ENCODE measurements at regions not wholly inside any gene's neighbourhood (a gene's known extent, or its start where the extent isn't known, plus 50 kb on each side); places are given as distances from the start of the nearest gene placed in this dataset.
A peak's percentile ranks its signal among the peaks of the same experiment; 100 is the strongest.

- no peak for DNase-seq (ENCODE audit: low read depth)
These were observed 98.8 kb upstream of the CACNA1A start for GRCh38 chr19:13604902-13605586.

DNA sequence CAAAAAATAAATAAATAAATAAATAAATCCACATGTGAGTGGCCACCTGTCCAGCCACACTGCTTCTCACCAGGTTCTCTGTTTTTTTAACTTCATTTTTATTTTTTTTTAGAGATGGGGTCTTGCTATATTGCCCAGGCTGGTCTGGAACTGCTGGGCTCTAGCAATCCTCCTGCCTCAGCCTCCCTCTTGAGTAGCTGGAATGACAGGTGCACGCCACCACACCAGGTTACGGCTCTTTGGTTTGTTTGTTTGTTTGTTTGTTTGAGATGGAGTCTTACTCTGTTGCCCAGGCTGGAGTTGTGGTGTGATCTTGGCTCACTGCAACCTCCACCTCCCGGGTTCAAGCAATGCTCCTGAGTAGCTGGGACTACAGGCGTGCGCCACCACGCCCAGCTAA is 94.5 kb upstream of the CACNA1A start:
- DNase-seq (ENCODE audit: low read depth): no peak

- DNase-seq (ENCODE audit: low read depth): no peak
These were observed 93.8 kb upstream of the CACNA1A start for GRCh38 chr19:13600091-13600490.

- no peak for DNase-seq (ENCODE audit: low read depth)
These were observed 93.4 kb upstream of the CACNA1A start for GRCh38 chr19:13599681-13600080.

- no peak for DNase-seq (ENCODE audit: low read depth)
These were observed 91.8 kb upstream of the CACNA1A start for GRCh38 chr19:13598098-13598497.

DNA sequence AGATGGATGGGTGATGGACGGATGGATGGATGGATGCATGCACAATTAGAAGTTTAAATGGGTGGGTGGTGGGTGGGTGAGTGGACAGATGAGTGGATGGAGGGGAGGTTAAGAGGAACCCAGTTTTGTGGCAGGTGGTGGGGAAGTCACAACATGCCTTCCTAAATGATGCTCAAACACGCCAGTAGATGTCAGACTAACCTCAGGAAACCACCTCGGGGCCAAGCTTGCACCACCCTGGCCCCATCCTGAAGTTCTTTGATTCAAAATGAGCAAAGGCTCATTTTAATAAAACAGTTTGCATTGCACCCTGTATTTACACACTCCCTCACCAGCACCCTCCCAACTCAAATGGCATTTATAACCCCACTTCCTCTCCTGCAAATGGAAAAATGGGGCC is 91.4 kb upstream of the CACNA1A start:
- no peak for DNase-seq (ENCODE audit: low read depth)

DNA sequence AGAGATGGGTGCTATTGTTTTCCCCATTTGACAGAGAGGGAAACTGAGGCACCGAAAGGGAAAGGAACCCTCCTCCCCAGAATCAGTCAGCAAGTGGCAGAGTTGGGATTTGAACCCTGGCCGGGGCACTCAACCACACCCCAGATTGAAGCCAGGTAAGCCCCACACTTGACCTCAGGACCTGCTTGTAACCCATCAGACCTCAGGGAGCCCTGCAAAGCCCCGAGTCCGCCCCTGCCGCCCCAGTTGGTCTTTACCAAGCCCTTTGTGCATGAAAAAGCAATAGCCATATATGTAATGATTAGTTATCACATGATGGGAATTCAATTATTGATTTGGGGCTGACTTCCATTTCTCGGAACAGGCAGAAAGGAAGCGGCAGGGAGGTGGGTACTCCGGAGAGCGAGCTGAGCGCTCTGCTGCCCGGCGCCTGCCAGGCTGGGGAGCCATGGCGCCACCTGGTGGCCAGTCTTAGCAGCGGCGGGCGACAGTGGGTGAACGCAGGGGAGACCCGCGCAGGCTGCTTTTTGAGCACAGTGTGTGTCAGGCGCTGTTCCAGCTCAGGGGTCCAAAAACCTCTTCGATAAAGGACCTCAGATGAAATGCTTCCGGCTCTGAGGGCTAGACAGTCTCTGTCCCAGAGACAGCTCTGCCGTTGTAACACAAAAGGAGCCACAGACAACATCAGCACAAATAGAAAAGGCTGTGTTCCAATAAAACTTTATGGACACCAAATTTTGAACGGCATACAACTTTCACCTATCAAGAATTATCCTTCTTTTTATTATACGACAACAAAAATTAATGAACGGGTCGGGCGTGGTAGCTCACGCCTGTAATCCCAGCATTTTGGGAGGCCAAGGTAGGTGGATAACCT is 82.9 kb upstream of the CACNA1A start:
- DNase-seq (ENCODE audit: low read depth): peak; percentile 67

DNA sequence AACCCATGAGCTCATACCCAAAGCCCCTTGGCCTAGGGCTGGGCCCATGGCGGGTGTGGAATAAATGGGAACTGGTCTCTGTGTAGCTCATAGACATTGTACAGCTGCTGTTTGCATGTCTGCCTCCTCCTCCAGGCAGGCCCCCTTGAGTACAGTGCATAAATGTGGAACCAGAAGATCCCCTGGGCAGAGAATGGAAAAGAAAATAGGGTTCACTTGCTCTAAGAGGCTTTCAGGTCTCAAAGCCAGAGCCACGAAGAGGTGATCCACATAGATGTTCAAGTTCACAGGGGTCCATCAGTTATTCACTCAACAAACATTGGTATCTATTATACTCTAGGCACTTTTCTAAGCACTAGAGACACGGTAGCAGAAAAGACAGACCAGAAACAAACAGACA is 79.2 kb upstream of the CACNA1A start:
- no peak for DNase-seq (ENCODE audit: low read depth)

DNA sequence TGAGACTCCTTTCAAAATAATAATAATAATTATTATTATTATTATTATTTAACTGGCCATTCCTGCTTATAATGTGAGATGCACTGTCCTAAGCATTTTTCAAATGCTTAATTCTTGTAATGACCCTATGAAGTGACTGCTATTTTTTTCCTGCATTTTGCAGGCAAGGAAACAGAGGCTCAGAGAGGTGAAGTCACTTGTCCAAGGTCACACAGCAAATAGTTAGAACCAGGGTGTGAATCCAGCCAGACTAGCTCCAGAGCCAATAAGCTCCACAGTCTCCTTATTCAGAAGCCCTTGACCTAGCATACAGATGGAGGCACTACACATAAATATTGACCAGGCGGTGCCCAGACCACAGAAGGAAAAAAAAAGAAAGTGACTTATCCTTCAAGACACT is 77.5 kb upstream of the CACNA1A start:
- no peak for DNase-seq (ENCODE audit: low read depth)

DNA sequence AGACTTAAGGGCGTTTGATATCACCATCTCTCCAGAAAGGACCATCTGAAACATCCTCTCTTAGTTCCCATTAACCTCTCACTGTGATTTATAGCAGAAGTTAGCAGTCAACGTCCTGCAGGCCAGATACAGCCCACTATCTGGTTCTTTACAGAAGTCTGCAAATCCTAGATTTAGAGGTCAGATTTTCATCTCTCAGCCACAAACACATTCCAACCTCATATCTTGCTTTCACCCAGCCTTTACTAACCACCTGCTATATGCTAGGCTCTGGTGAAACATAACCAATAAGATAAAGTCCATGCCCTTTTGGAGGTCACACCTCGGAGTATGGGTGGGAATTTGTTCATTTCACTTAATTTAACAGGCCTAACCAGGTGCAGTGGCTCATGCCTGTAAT is 76.8 kb upstream of the CACNA1A start:
- no peak for DNase-seq (ENCODE audit: low read depth)

DNA sequence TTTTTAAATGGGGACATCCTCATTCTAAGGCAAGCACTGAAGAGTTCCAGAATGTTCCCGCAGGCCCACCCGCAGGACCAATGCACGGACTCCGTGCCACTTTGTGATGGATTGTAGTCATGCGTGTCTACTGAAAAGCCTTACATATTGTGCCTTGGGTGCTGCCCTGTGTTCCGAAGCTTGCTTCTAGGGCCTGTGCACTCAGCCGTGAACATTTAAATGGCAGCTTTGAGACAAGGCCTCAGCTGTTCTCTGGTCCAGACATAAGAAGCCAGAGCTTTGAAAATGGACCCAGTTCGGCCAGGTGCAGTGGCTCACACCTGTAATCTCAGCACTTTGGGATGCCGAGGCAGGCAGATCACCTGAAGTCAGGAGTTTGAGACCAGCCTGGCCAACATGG is 75.3 kb upstream of the CACNA1A start:
- no peak for DNase-seq (ENCODE audit: low read depth)

DNA sequence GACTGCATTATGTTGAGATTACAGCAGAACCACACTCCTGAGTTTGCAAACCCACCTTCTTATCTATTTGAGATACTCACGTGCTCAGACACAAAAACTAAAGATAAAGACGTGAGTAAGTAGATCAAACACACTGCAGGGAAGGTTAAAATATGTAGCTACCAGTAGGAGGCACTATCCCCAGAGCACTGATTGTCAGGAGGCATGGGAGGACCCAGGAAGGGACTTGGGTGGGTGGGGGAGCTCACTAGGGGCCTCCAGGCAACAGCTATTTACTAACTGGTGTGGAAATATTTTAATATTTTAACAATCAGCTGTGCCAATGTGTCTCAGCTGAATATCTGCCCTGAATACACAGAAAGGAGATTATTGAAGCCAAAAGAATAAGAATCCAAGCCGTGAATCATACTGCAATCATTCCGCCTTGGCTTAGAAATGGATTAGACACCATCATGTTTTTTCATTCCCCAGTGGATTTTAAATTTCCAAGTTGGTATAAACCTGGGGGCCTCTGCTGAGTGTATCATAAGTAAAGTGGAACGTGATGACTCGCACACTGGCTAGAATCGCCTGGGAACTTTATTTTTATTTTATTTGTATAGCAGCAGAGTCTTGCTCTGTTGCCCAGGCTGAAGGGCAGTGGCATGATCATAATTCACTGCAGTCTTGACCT is 73.2 kb upstream of the CACNA1A start:
- no peak for DNase-seq (ENCODE audit: low read depth)

- DNase-seq (ENCODE audit: low read depth): no peak
These were observed 70.4 kb upstream of the CACNA1A start for GRCh38 chr19:13576726-13577125.

DNA sequence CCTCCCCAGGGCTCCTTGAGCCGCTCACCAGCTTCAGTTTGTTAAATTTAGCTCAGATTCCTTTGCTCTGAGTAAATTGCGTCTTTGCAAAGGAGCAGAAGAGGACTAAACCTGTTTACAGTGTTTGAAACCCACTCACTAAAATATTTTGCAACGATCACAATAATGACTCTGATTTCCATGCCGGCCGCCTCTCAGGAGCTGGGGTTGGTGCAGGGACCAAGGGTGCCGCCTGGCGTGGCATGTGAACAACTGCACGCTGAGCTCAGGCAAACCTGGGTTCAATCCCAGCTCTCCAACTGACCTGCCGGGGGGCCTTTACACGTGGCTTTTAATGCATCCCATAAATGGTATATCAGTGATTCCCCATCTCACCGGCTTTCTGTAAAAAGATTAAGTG is 68.7 kb upstream of the CACNA1A start:
- no peak for DNase-seq (ENCODE audit: low read depth)

GRCh38 chr19:13573056-13573667 is 66.9 kb upstream of the CACNA1A start:
- no peak for DNase-seq (ENCODE audit: low read depth)

GRCh38 chr19:13561461-13561860 is 55.2 kb upstream of the CACNA1A start:
- DNase-seq (ENCODE audit: low read depth): no peak

DNA sequence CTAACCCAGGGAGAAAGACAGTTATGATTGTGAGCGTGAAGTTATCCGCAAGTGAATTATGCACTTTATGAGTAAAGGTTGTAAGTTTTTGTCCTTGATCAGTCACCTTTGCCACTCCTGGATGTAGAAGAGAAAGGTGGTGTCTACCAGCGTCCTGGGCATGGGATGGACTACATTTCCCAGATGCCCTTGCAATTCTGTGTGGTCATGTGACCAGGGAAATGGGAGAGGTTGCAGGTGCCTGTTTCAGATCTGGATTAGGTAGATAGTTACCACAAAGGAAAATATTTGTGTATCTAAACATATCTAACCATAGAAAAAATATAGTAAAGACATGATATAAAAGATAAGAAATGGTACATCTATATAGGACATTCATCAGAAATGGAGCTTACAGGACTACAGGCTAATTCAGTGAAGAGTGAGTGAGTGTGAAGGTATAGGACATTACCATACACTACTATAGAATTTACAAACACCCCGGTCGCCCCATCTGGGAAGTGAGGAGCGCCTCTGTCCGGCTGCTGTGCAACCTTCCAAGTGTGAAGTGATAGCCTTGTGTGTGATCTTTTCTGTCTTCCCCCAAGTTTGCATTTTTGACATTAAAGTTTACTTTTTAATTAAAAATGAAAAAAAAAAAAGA is 51.6 kb upstream of the CACNA1A start:
- DNase-seq (ENCODE audit: low read depth): no peak

DNA sequence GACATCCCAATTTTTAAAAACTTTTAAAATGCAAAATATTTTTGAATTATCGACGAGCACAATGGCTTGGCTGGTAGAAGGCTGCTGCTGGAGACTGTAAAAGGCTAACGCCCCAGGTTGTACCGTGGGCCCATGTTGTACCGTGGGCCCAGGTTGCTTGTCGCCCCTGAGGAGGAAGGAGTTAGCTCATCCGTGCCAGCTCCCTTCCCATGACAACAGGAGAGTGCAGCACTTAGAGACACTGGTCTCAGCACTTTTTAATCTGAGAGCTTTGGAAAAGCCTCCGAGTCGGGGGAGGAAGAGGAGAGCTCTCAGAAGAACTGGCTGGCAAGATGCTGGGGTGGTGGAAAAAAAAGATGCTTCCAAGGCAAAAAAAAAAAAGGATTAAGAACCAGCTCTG is 50.3 kb upstream of the CACNA1A start:
- no peak for DNase-seq (ENCODE audit: low read depth)

Measured in stimulated activated CD8-positive, alpha-beta memory T cell treated with anti-CD3 and anti-CD28 coated beads, Interleukin-7, amount 100 ng/mL, for 24 hours (primary cell).